ENCODE measurements at regions not wholly inside any gene's neighbourhood (a gene's known extent, or its start where the extent isn't known, plus 50 kb on each side); places are given as distances from the start of the nearest gene placed in this dataset.
"Not testable (repeated sequence)": the region's sequence is repeated elsewhere in the genome, so short reads cannot be mapped to it uniquely, and the experiment has no call there.

DNA sequence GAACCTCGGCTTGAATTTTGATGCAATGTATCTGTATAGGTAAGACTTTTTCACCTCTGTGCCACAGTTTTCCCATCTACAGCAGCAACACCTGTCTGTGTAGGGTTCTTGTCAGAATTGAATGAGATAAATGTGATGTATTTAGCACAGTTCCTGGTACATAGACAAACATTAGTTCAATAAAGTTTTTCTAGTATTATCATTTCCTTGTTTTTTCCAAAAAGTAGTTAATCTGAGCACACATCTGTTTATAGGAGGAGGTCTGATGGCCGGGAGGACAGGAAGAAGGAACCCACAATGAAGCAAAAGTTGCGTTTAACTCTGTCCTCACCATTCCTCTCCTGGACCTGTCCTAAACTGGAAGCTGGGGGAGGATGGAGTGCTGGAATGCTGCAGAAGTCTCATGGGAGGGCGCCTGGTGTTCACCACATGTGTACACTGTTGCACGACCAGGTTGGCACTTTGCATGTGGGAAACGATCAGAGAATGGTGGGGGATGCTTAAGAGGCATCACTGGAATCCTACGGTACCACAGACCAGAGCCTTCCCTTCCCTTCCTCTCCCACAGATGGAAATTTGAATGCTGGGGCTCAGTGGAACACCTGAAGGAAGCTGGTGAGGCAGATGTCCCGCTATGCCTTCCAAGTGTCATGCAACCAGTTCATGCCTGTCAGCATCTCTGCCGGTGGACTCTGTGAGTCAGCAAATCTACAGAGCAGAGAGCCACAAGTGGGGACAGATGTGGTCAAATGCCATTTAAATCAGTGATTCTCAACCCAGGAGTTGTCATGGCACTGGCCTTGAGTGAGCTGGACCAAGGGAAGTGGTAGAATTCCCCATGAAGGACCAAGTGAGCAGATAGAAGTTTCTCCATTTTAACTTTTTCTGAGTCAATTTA lies 315.6 kb downstream of the DLEU7 start:
- no peak for DNase-seq (ENCODE audit: low read depth)

GRCh38 chr13:50529154-50529882 lies 314.2 kb downstream of the DLEU7 start:
- DNase-seq (ENCODE audit: low read depth): peak; percentile 98

GRCh38 chr13:50531917-50532899 lies 311.3 kb downstream of the DLEU7 start:
- DNase-seq (ENCODE audit: low read depth): no peak

DNA sequence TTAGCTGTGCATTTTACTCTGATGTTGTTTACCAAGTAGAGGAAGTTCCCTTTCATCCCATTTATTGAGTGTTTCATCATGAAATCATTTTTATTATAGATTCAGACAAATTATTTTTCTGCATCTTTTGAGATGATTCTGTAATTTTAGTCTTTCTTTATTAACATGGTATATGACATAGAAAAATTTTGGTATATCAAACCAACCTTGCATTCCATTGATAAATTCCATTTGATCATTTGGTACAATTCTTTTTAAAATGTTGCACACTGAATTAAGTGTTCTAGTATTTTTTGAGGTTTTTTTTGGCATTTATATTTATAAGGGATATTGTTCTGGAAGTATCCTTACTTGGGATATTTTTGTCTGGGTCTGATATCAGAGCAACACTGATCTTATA lies 308.4 kb downstream of the DLEU7 start:
- DNase-seq (ENCODE audit: low read depth): no peak

- no peak for DNase-seq (ENCODE audit: low read depth)
Observed at GRCh38 chr13:50537029-50537428, 306.5 kb downstream of the DLEU7 start.

DNA sequence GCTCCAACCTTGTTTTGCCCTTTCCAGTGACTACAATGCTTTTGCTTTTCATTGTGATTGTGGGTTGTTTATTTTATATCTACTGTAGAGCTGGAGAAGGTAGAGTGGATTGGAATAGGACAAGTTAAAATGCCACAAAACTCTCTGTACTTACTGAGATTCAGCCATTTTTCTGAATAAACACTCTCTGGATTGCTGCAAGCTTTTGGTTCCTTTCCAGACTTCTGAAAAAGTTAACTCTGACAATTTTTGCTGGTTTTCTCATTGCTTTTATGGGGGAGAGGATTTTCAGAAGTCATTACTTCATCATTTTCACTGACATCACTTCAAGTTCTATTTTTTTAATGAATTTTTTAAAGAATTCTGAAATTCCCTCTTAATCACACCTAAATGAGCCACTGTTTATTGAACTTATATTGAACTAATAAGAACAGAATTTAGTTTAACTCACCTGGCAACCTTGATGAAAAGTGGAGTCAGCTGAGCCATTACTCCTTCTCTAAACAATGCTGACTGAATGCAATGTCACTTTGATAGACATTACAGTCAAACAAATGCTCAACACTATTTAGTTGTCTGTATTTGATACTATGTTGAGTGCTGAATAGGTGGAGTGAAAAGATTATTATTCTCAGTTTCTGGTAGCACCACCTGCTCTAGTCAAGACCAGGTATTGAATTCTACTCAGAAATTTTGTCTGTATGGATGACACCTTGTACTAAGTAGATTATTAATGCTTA lies 303.5 kb downstream of the DLEU7 start:
- peak; percentile 47 for DNase-seq (ENCODE audit: low read depth)

- DNase-seq (ENCODE audit: low read depth): no peak
Observed at GRCh38 chr13:50543141-50543540, 300.4 kb downstream of the DLEU7 start.

- peak; percentile 83 for DNase-seq (ENCODE audit: low read depth)
Observed at GRCh38 chr13:50543782-50544181, 299.7 kb downstream of the DLEU7 start.

DNA sequence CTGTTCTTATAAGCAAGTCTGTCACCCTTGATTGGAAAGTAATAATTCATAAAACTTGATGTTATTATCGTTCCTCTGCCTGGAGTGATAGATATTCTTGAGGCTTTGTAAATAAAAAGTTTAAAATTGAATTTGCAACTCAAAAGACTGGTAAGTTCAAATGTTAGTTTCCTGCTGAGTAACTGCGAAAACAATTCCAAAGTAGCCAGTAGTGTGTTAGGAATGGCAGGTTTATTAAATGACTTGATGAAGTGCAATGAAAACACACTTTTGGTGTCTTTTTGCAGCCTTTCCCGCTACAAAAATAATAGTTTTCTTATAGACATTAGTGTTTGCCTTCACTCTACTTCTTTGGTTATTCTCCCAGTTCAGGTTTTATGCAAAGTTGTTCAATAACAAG lies 299.3 kb downstream of the DLEU7 start:
- no peak for DNase-seq (ENCODE audit: low read depth)

- not testable (repeated sequence) for DNase-seq (ENCODE audit: low read depth)
Observed at GRCh38 chr13:50547175-50547574, 296.3 kb downstream of the DLEU7 start.

DNA sequence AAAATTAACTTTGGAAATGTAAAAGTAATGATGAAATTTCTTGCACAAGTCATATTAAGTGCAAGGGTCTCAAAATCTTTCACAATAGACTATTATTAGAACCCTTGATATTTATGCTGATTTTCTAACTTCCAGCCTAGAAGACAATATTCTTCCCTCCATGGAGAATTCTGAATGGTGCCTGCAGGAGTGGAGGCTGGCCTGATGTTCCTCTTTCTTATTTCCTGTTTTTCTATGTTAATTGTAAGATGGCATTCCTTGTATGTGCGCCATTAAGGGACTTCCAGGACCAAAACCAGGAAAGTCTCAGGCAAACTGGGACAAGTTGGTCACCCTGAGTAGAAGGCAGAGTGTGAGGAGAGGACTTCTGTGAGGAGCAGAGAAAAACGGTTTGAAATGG lies 294.9 kb downstream of the DLEU7 start:
- DNase-seq (ENCODE audit: low read depth): no peak

DNA sequence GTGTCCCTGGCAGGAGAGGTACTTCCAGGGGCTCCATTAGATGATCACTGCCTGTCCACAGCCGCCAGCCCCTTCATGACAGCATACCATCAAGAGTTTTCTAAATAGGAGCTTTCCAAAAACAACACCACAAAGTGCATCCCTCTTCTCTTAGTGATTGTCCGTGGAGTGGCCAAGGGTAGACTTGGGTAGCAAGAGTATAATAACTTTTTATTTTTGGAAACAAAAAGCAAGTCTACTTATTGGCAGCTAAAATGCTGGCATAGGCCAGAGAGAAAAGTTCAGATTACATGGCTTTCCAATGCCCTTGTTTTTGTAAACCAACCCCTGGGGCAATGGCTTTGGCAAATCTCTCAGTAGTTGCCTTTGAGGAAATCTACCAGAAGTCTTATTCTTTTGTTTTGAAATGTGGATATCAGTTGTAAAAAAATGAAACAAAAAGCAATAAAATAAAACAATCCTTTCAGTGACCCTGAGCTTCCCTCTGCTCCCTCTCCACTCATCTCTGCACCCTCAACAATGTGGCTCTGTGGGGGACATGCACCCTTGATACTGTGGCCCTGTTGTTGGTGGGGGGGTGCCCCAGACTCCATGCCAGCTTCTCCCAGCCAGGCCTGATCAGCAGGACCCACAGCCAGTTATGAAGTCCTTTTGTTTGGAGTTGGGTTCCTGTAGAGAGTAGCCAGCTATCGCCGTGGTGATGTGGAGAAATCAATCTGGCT lies 294.1 kb downstream of the DLEU7 start:
- peak; percentile 74 for DNase-seq (ENCODE audit: low read depth)

DNA sequence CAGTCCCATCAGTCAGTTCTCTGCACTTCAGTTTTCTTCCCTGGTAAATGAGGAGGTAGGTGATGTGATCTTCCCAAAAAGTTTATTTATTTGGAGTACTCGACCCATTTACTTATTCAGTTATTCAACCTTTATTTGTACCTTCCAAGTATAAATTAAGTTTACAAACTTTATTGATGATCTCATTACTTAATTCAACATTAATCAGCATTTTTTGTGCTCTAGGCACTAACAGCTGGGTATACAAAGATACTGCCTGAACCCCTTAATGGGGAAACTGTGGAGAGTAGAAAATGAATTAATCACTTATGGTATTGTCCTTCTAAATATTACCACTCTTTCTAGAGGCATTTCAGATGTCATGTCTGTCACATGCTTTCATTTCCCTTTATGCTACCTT lies 293.3 kb downstream of the DLEU7 start:
- DNase-seq (ENCODE audit: low read depth): no peak

DNA sequence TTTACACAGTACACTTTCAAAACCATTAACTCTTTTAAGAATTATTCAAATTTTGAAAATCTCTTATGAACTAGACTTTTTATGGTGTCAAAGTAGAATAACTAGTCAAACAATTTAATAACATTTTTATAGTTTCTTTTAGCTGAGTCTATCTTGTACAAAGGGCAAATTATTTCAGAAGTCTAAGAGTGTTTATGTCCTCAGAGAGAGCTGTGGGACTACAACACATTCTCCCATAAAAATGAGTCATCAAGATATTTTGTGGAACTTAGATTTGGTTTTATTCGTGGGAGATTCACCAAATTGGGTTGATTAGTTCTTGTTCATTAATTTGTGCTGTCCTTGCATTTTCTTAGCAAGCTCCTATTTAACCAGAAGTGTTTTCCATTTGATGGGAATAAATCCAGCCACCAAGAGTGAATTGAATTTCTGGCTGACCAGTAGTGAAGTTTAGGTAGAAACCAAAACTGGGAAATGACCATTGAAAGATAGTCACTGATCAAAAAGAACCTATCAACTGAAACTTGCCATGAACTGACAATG lies 291.0 kb downstream of the DLEU7 start:
- DNase-seq (ENCODE audit: low read depth): no peak

DNA sequence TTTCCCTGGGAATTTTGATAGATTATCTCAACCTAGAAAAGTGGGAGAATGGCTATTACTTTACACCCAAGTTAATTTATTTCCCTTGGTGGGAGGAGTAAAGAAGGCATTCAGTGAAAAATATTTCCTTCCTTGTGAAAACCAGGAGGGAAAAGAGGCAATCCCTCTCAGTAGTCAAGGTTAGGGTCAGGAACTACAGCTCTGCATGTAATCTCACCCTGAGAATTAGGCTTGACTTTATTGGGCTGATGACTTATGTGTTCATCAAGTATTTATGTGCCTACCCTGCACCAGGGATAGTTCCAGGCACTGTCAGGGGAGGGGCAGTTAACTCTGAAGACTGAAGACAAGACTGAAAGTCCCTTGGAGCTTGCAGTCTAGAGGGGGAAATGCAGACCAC lies 281.8 kb downstream of the DLEU7 start:
- no peak for DNase-seq (ENCODE audit: low read depth)

- no peak for DNase-seq (ENCODE audit: low read depth)
Observed at GRCh38 chr13:50566646-50567045, 276.8 kb downstream of the DLEU7 start.

GRCh38 chr13:50572129-50572528 lies 271.4 kb downstream of the DLEU7 start:
- DNase-seq (ENCODE audit: low read depth): no peak

GRCh38 chr13:50573066-50573465 lies 270.4 kb downstream of the DLEU7 start:
- no peak for DNase-seq (ENCODE audit: low read depth)

DNA sequence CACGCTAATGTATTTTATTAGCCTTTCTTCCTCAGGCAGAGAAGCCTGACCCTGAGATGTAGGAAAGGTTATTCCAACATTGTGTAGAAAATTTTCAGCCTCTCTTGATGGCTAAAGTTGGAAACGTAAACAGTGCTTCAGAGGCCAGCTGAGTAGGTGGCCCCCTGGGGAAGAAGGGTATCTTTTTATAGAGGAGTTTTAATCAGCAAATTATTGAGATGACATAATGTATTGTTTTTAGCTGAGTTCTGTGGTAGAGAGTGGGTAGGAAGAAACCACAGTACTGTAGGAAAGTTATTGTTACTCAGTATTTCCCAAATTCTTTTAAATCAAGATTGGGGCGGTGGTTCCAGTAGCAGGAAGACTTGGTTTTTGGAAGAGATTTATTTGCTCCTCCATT lies 268.8 kb downstream of the DLEU7 start:
- peak; percentile 88 for DNase-seq (ENCODE audit: low read depth)

DNA sequence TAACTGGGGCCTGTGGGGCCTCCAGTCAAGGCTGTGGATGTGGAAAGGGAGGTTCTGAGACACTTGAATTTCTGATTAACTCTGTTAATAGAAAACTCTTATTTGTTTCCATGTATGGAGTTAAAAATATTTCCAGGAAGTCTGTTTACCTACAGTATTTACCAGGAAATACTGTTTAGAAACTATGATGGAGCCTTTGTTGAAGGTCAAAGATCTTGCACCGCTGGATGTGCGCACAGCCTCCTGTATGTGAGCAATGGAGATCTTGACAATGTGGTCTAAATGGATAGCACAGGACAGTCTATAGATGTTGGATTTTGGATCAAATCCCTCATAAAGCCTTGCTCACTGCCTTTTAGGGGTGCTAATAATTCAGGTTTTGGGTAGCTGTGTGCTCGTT lies 268.4 kb downstream of the DLEU7 start:
- DNase-seq (ENCODE audit: low read depth): no peak
